H1 (cell line): ENCODE measurements at regions not wholly inside any gene's neighbourhood (a gene's known extent, or its start where the extent isn't known, plus 50 kb on each side); places are given as distances from the start of the nearest gene placed in this dataset.

Experiments used
- CHD1 ChIP-seq: IDR thresholded peaks from 2 replicates; pipeline ENCODE4 v1.6.1; 2012; ENCODE audit warnings: low read depth, low read length, improper control_type of control experiment
- CTCF ChIP-seq, 3 experiments: IDR thresholded peaks; 1 replicate in 2 of 3; 2 replicates in 1 of 3; pipeline versions ENCODE4 v1.5.1 to v1.6.1; 2011; ENCODE audit warnings: low read length in 3 of 3, mild to moderate bottlenecking in 3 of 3, inconsistent platforms in 2 of 3, low read depth in 1 of 3, moderate library complexity in 1 of 3; ENCODE audit not compliant: insufficient read depth in 1 of 3; ENCODE audit errors: control extremely low read depth in 1 of 3

GRCh38 chr4:126752126-126752525, 880.6 kb upstream of the INTU start:
- no peak for TF ChIP-seq CTCF (IDR thresholded peaks at IDR 0.05; ENCODE audit: control extremely low read depth in 1 of 3, insufficient read depth in 1 of 3, low read depth in 1 of 3, low read length in 3 of 3)
- no peak for TF ChIP-seq CHD1
